PC-9 (cell line): ENCODE measurements at regions not wholly inside any gene's neighbourhood (a gene's known extent, or its start where the extent isn't known, plus 50 kb on each side); places are given as distances from the start of the nearest gene placed in this dataset.
"Not testable (repeated sequence)": the region's sequence is repeated elsewhere in the genome, so short reads cannot be mapped to it uniquely, and the experiment has no call there.

Source experiments
- BruUV-seq: library from RNA; stranded (reverse); fragments of 400-500 nt; replicated peaks from 2 replicates; lab custom pipeline; 2021; lab: Mats Ljungman, UMichigan
- CTCF ChIA-PET: fragments of 300-600 bp; sonication (Branson Sonifier 250); formaldehyde crosslinking; loops from one replicate; lab custom pipeline; 2022; ENCODE audit warnings: antibody characterized with exemption; lab: Charles Lee
- POLR2A ChIA-PET: fragments of 300-600 bp; sonication (Branson Sonifier 250); formaldehyde crosslinking; loops from one replicate; lab custom pipeline; 2022; ENCODE audit warnings: antibody characterized with exemption; ENCODE audit not compliant: unreplicated experiment; lab: Charles Lee
- DNase-seq, 2 experiments: peaks; one replicate each; pipeline versions ENCODE4 v3.0.0 to v3.0.0-alpha.2; 2015 to 2022; ENCODE audit warnings: mixed read lengths in 1 of 2
- H2AFZ ChIP-seq: fragments of 200-600 bp; sonication (generic); 2 replicates; pipeline ENCODE4 v1.8.1; 2017; ENCODE audit warnings: antibody characterized with exemption
- H3F3A ChIP-seq: fragments of 200-600 bp; sonication (generic); 2 replicates; pipeline ENCODE4 v1.8.1; 2017; ENCODE audit warnings: antibody characterized with exemption, mild to moderate bottlenecking, low read depth; ENCODE audit not compliant: insufficient read depth
- H3K27ac ChIP-seq: fragments of 200-600 bp; sonication (generic); 2 replicates; pipeline ENCODE4 v1.6.1; 2016; ENCODE audit warnings: mixed run types
- H3K27me3 ChIP-seq: fragments of 200-600 bp; sonication (generic); 2 replicates; pipeline ENCODE4 v1.6.1; 2016; ENCODE audit warnings: low read depth, mixed run types; ENCODE audit not compliant: insufficient read depth
- H3K36me3 ChIP-seq: fragments of 200-600 bp; sonication (generic); 2 replicates; pipeline ENCODE4 v1.6.1; 2016; ENCODE audit warnings: low read depth, mixed run types
- H3K4me1 ChIP-seq: fragments of 200-600 bp; sonication (generic); replicated peaks from 2 replicates; pipeline ENCODE4 v1.6.1; 2016; ENCODE audit warnings: mixed run types; ENCODE audit not compliant: insufficient read depth
- H3K4me2 ChIP-seq: fragments of 200-600 bp; sonication (generic); 2 replicates; pipeline ENCODE4 v1.6.1; 2017; ENCODE audit warnings: mixed run types
- H3K4me3 ChIP-seq: fragments of 200-600 bp; sonication (generic); 2 replicates; pipeline ENCODE4 v1.6.1; 2016; ENCODE audit warnings: mixed run types
- H3K79me2 ChIP-seq: fragments of 200-600 bp; sonication (generic); 2 replicates; pipeline ENCODE4 v1.6.1; 2017; ENCODE audit warnings: low read depth, mixed run types
- H3K9me2 ChIP-seq: fragments of 200-600 bp; sonication (generic); 2 replicates; pipeline ENCODE4 v1.8.1; 2017; ENCODE audit warnings: mild to moderate bottlenecking; ENCODE audit not compliant: insufficient read depth
- H3K9me3 ChIP-seq: fragments of 200-600 bp; sonication (generic); 2 replicates; pipeline ENCODE4 v1.8.1; 2016; ENCODE audit warnings: low read depth; ENCODE audit not compliant: insufficient read depth
- H4K20me1 ChIP-seq: fragments of 200-600 bp; sonication (generic); 2 replicates; pipeline ENCODE4 v1.8.1; 2017; ENCODE audit not compliant: insufficient read depth
- EZH2 ChIP-seq: fragments of 200-600 bp; sonication (generic); IDR thresholded peaks from 2 replicates; pipeline ENCODE4 v1.8.0; 2017; ENCODE audit warnings: antibody characterized with exemption, low read depth
- intact Hi-C: fragments of 100-400 bp; cut with micrococcal nuclease; formaldehyde crosslinking; loops from one replicate; pipeline ENCODE4 v1.10.0; 2022; ENCODE audit not compliant: unreplicated experiment
- TF ChIP-seq, protein P1 (sequence below): fragments of 200-600 bp; sonication (generic); conservative IDR thresholded peaks from 2 replicates; pipeline ENCODE4 v1.6.1; 2017; ENCODE audit warnings: mixed run types, antibody characterized with exemption, mild to moderate bottlenecking, moderate library complexity

DNA sequence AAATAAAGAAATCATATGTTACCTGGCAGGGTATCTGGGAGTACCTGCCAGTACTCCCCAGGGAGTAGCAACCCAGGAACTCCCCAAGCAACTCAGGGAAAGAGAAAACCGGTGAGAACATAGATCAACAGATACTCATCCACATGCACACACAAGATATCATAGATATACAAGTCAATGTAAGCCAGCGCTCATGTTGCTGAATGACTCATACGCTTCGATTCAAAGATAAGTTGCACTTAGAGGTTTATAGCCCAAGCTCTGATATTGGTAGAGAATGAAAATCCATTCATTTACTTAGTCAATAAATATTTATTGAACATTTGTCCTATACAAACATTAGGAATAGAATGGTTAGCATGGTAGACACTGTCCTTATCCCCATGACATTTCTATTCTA, 219.1 kb upstream of the TRPC7 start:
- Histone ChIP-seq H3K4me2 (no peak overlapping the region), H3F3A (no peaks in the 10 kb centered on the region), H3K27ac (no peak overlapping the region), H4K20me1 (no peaks in the 10 kb centered on the region), H3K9me2 (no peaks in the 10 kb centered on the region), H3K4me1 (no peaks in the 10 kb centered on the region), H3K36me3 (no peaks in the 10 kb centered on the region), H3K27me3 (no peaks in the 10 kb centered on the region), H3K4me3 (no peak overlapping the region), H3K9me3 (no peaks in the 10 kb centered on the region), H2AFZ (no peak overlapping the region), H3K79me2 (no peaks in the 10 kb centered on the region)
- TF ChIP-seq, protein P1, sequence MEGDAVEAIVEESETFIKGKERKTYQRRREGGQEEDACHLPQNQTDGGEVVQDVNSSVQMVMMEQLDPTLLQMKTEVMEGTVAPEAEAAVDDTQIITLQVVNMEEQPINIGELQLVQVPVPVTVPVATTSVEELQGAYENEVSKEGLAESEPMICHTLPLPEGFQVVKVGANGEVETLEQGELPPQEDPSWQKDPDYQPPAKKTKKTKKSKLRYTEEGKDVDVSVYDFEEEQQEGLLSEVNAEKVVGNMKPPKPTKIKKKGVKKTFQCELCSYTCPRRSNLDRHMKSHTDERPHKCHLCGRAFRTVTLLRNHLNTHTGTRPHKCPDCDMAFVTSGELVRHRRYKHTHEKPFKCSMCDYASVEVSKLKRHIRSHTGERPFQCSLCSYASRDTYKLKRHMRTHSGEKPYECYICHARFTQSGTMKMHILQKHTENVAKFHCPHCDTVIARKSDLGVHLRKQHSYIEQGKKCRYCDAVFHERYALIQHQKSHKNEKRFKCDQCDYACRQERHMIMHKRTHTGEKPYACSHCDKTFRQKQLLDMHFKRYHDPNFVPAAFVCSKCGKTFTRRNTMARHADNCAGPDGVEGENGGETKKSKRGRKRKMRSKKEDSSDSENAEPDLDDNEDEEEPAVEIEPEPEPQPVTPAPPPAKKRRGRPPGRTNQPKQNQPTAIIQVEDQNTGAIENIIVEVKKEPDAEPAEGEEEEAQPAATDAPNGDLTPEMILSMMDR = no peak
- no peak for TF ChIP-seq EZH2
- BruUV-seq = no TSS peak
- no peak for DNase-seq
- CTCF ChIA-PET = no interaction called here
- POLR2A ChIA-PET = no interaction called here
- intact Hi-C loops = no loop called here

DNA sequence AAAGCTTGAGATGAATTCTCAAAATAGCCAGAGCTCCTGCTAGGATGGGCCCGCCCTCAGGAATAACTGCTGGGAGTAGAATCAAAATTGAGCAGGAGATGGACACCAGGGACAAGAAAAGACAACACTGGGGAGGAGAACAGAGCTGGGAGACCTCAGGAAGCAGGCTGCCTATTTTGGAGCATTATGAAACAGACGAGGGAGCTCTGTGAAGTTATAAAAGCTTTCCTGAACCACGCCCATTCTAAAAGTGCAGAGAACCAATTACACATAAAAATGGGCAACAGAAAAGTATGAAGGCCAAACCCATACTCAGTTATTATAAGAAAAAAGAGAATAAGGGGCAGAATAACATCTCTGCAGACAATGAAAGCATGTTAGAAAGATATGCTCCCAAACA, 213.9 kb upstream of the TRPC7 start:
- Histone ChIP-seq H3K9me2 (no peaks in the 10 kb centered on the region), H3K27ac (no peak overlapping the region), H3K36me3 (no peaks in the 10 kb centered on the region), H3K4me1 (no peaks in the 10 kb centered on the region), H3K27me3 (no peaks in the 10 kb centered on the region), H3K79me2 (no peaks in the 10 kb centered on the region), H3K9me3 (no peaks in the 10 kb centered on the region), H2AFZ (no peak overlapping the region), H3F3A (no peaks in the 10 kb centered on the region), H3K4me3 (no peak overlapping the region), H4K20me1 (no peaks in the 10 kb centered on the region), H3K4me2 (no peak overlapping the region)
- intact Hi-C loops = no loop called here
- no peak for DNase-seq
- no TSS peak for BruUV-seq
- POLR2A ChIA-PET = no interaction called here
- TF ChIP-seq, protein P1 = no peak
- TF ChIP-seq EZH2 = no peak
- CTCF ChIA-PET = no interaction called here

DNA sequence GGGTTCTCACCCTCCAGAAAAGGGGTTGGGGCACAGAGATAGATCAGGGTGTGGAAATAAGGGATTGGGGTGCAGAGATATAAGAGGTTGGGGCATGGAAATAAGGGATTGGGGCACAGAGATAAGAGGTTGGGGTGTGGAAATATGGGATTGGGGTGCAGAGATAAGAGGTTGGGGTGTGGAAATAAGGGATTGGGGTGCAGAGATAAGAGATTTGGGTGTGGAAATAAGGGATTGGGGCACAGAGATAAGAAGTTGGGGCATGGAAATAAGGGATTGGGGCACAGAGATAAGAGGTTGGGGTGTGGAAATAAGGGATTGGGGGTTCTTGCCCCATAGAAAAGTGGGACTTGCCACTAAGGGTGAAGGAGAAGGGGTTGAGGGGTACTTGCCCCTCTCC, 204.5 kb upstream of the TRPC7 start:
- CTCF ChIA-PET, POLR2A ChIA-PET: not testable (repeated sequence)

GRCh38 chr5:136565457-136565856, 200.1 kb upstream of the TRPC7 start:
- H3F3A ChIP-seq, POLR2A ChIA-PET, H2AFZ ChIP-seq, H4K20me1 ChIP-seq, H3K4me3 ChIP-seq, H3K9me3 ChIP-seq, CTCF ChIA-PET, intact Hi-C loops, H3K27ac ChIP-seq, H3K9me2 ChIP-seq, DNase-seq, H3K4me2 ChIP-seq, H3K27me3 ChIP-seq, H3K36me3 ChIP-seq, H3K4me1 ChIP-seq, H3K79me2 ChIP-seq, BruUV-seq: not testable (repeated sequence)

More for the DNA sequence above, 204.5 kb upstream of the TRPC7 start:
- H4K20me1 ChIP-seq, H3F3A ChIP-seq, H3K27ac ChIP-seq, H3K4me2 ChIP-seq, H3K36me3 ChIP-seq, H3K4me3 ChIP-seq, H3K9me2 ChIP-seq, intact Hi-C loops, DNase-seq, H3K79me2 ChIP-seq, H3K4me1 ChIP-seq, H3K27me3 ChIP-seq, H3K9me3 ChIP-seq, BruUV-seq, H2AFZ ChIP-seq: not testable (repeated sequence)

DNA sequence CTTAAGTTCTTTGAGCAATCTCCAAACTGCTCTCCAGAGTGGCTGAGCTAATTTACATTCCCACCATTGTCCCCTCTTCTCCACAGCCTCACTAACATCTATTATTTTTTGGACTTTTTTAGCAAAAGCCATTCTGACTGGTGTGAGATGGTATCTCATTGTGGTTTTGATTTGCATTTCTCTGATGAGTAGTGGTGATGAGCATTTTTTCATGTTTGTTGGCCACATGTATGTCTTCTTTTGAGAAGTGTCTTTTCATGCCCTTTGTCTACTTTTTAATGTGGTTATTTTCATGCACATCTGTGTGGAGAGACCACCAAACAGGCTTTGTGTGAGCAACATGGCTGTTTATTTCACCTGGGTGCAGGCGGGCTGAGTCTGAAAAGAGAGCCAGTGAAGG, 199.7 kb upstream of the TRPC7 start:
- H3F3A ChIP-seq, H3K4me1 ChIP-seq, H4K20me1 ChIP-seq, BruUV-seq, H3K27ac ChIP-seq, H2AFZ ChIP-seq, intact Hi-C loops, CTCF ChIA-PET, H3K4me2 ChIP-seq, H3K4me3 ChIP-seq, H3K9me2 ChIP-seq, DNase-seq, H3K79me2 ChIP-seq, POLR2A ChIA-PET, H3K9me3 ChIP-seq, H3K27me3 ChIP-seq, H3K36me3 ChIP-seq: not testable (repeated sequence)

DNA sequence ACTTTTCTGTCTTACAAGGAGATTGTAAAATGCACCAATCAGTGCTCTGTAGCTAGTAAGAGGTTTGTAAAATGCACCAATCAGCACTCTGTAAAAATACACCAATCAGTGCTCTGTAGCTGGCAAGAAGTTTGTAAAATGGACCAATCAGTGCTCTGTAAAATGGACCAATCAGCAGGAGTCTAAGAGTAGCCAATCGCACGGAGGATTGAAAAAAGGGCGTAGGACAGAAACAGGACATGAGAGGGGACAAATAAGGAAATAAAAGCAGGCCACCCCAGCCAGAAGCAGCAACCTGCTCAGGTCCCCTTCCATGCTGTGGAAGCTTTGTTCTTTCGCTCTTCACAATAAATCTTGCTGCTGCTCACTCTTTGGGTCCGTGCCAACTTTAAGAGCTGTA, 199.1 kb upstream of the TRPC7 start:
- H4K20me1 ChIP-seq, intact Hi-C loops, CTCF ChIA-PET, H3K9me2 ChIP-seq, H3K4me3 ChIP-seq, BruUV-seq, H2AFZ ChIP-seq, H3K4me2 ChIP-seq, H3K9me3 ChIP-seq, H3K27ac ChIP-seq, H3F3A ChIP-seq, H3K4me1 ChIP-seq, H3K79me2 ChIP-seq, DNase-seq, H3K36me3 ChIP-seq, H3K27me3 ChIP-seq, POLR2A ChIA-PET: not testable (repeated sequence)
